ENCODE measurements at regions not wholly inside any gene's neighbourhood (a gene's known extent, or its start where the extent isn't known, plus 50 kb on each side); places are given as distances from the start of the nearest gene placed in this dataset.

DNA sequence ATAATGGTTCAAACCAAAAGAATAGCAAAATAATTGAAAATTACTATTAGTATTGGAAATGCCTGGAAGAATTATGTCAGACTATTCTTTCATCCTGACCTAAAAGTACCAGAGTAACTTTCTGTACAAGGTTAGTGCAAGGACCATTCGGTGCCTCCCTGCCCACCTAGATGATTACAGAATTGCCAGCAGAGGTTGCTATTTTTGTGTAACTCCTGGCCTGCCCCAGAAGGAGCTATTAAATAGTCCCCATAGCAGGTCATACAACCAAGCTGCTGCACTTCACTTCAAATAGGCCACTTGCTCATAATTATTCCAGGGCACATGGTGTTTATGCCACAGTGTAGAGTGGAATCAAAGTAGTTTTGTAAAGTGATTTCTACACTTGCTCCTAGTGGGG lies 831.1 kb upstream of the PABPC4L start:
- Histone ChIP-seq H3K9ac (ENCODE audit: low read depth in 2 of 2, low read length in 2 of 2) (no peak overlapping the region), H3K4me1 (no peaks in the 10 kb centered on the region), H3K4me3 (no peak overlapping the region), H3K36me3 (no peaks in the 10 kb centered on the region), H3K27me3 (no peaks in the 10 kb centered on the region), H3K9me3 (no peaks in the 10 kb centered on the region), H3K27ac (no peak overlapping the region)
- TF ChIP-seq CTCF (IDR thresholded peaks at IDR 0.05): no peak
- DNase-seq: no peak
- intact Hi-C loops (cut with DNase I): no loop called here

DNA sequence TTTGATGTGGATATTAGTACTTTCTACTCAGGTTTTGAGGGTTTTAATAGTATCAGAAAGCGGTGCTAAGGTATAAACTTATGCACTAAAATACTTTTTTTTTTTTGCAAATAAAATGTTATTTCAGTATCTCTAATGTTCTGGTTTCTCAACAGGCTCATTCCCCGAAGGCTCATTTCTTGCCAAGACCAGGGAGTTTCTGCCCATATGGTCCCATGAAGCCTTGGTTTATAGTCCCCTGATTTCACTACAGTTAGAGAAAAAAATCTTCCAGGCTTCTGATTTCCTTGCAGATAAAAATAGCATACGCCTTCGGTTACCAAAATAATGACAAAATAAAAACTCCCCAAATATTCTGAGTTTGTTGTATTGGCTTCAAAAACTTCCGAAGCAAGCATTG lies 814.2 kb upstream of the PABPC4L start:
- Histone ChIP-seq H3K4me3 (no peak overlapping the region), H3K27me3 (no peaks in the 10 kb centered on the region), H3K9me3 (no peaks in the 10 kb centered on the region), H3K9ac (ENCODE audit: low read depth in 2 of 2, low read length in 2 of 2) (no peak overlapping the region), H3K27ac (no peak overlapping the region), H3K4me1 (no peaks in the 10 kb centered on the region), H3K36me3 (no peaks in the 10 kb centered on the region)
- intact Hi-C loops (cut with DNase I): no loop called here
- DNase-seq: no peak
- TF ChIP-seq CTCF (IDR thresholded peaks at IDR 0.05): no peak

- TF ChIP-seq CTCF (IDR thresholded peaks at IDR 0.05): no peak
These were observed 805.8 kb upstream of the PABPC4L start for GRCh38 chr4:135007400-135007799.

DNA sequence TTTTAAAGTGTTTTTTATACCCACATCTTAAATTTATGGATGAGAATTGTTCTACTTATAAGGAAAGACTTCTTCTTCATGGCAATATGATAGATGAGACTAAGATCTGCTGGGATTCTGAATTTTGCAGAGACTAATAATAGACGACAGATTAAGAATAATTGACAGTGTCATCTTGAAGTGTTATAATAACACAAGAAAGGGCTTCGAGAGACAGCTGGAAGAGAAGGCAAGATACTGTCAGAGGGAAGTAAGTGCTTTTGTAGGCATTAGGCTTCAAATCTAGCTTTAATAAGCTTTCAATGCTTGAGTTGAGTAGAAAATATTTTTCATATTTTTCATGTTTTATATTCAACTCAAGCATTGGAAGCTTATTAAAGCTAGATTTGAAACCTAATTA lies 797.6 kb upstream of the PABPC4L start:
- no peak for TF ChIP-seq CTCF (IDR thresholded peaks at IDR 0.05)
- no peak for DNase-seq
- no peaks in the 10 kb centered on the region for H3K27me3 ChIP-seq
- H3K9ac ChIP-seq (ENCODE audit: low read depth in 2 of 2, low read length in 2 of 2): no peak overlapping the region
- H3K9me3 ChIP-seq: no peaks in the 10 kb centered on the region
- no peaks in the 10 kb centered on the region for H3K4me1 ChIP-seq
- H3K36me3 ChIP-seq: no peaks in the 10 kb centered on the region
- H3K4me3 ChIP-seq: no peak overlapping the region
- no peak overlapping the region for H3K27ac ChIP-seq
- intact Hi-C loops (cut with DNase I): no loop called here

More at GRCh38 chr4:135007400-135007799, 805.8 kb upstream of the PABPC4L start:
- Histone ChIP-seq H3K27me3 (no peaks in the 10 kb centered on the region), H3K9me3 (no peaks in the 10 kb centered on the region), H3K27ac (no peak overlapping the region), H3K36me3 (no peaks in the 10 kb centered on the region), H3K4me1 (no peaks in the 10 kb centered on the region), H3K9ac (ENCODE audit: low read depth in 2 of 2, low read length in 2 of 2) (no peak overlapping the region), H3K4me3 (no peak overlapping the region)
- intact Hi-C loops (cut with DNase I): no loop called here
- DNase-seq: no peak

- no peak overlapping the region for H3K27ac ChIP-seq
- DNase-seq: no peak
- H3K9ac ChIP-seq (ENCODE audit: low read depth in 2 of 2, low read length in 2 of 2): no peak overlapping the region
- H3K9me3 ChIP-seq: no peaks in the 10 kb centered on the region
- H3K36me3 ChIP-seq: no peaks in the 10 kb centered on the region
- no peaks in the 10 kb centered on the region for H3K27me3 ChIP-seq
- H3K4me3 ChIP-seq: no peak overlapping the region
- TF ChIP-seq CTCF (IDR thresholded peaks at IDR 0.05): no peak
- H3K4me1 ChIP-seq: no peaks in the 10 kb centered on the region
- intact Hi-C loops (cut with DNase I): no loop called here
These were observed 760.4 kb upstream of the PABPC4L start for GRCh38 chr4:134961963-134962362.

DNA sequence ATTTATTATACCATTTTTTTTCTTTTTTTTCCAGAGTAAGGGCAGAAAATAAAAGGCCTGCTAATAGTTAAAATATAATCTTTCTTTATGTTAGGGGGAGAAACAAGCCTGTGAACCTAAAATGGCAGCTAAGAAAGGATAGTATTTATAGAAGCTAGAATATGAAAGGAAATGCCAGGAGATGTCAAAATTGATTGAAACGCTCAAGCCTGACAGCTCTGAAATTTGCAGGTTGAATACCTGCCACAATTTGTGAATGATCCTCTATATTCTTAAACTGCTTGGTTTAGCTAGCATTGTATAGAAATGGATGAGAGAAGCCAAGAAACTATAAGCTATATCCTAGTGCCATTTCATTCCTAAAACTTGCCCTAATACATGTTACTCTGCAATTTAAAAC lies 757.3 kb upstream of the PABPC4L start:
- intact Hi-C loops (cut with DNase I): no loop called here
- Histone ChIP-seq H3K27ac (no peak overlapping the region), H3K27me3 (no peaks in the 10 kb centered on the region), H3K36me3 (no peaks in the 10 kb centered on the region), H3K4me1 (no peaks in the 10 kb centered on the region), H3K4me3 (no peak overlapping the region), H3K9ac (ENCODE audit: low read depth in 2 of 2, low read length in 2 of 2) (no peak overlapping the region), H3K9me3 (no peaks in the 10 kb centered on the region)
- no peak for TF ChIP-seq CTCF (IDR thresholded peaks at IDR 0.05)
- DNase-seq: no peak
